ENCODE measurements at regions not wholly inside any gene's neighbourhood (a gene's known extent, or its start where the extent isn't known, plus 50 kb on each side); places are given as distances from the start of the nearest gene placed in this dataset.

GRCh38 chr12:105935981-105936380, 202.8 kb downstream of the NUAK1 start:
- Mint-ChIP-seq H3K36me3 (no peaks in the 10 kb centered on the region), H3K27ac (no peak overlapping the region), H3K4me1 (no peaks in the 10 kb centered on the region), H3K4me3 (no peak overlapping the region), H3K9me3 (peaks cover 0 to 4% (median 0%) of the 10 kb centered on the region in 7 donors), H3K27me3 (no peaks in the 10 kb centered on the region)
- ATAC-seq (ENCODE audit: low read depth in 2 of 2) (no peak), DNase-seq (no peak)
- no peaks in the 10 kb centered on the region for H3K36me3 ChIP-seq (ENCODE audit: control insufficient read depth, insufficient read depth, low read length)
- H3K4me1 ChIP-seq (ENCODE audit: control insufficient read depth, insufficient read depth, low read length, poor library complexity, severe bottlenecking) = no peaks in the 10 kb centered on the region
- no peak overlapping the region for H3K4me3 ChIP-seq (ENCODE audit: low read depth, low read length)
- H3K27me3 ChIP-seq (ENCODE audit: control insufficient read depth, insufficient read depth, low read length) = no peaks in the 10 kb centered on the region
- no peak overlapping the region for H3K27ac ChIP-seq (ENCODE audit: insufficient read depth, low read length, poor library complexity, severe bottlenecking)
- no peaks in the 10 kb centered on the region for H3K9me3 ChIP-seq (ENCODE audit: control insufficient read depth in 2 of 2, low read length in 2 of 2)

- no peak overlapping the region for H3K4me3 Mint-ChIP-seq
- no peaks in the 10 kb centered on the region for H3K27me3 Mint-ChIP-seq
- peaks cover 0 to 4% (median 0%) of the 10 kb centered on the region in 7 donors for H3K9me3 Mint-ChIP-seq
- no peak overlapping the region for H3K4me3 ChIP-seq (ENCODE audit: low read depth, low read length)
- H3K27ac ChIP-seq (ENCODE audit: insufficient read depth, low read length, poor library complexity, severe bottlenecking) = no peak overlapping the region
- no peaks in the 10 kb centered on the region for H3K4me1 ChIP-seq (ENCODE audit: control insufficient read depth, insufficient read depth, low read length, poor library complexity, severe bottlenecking)
- DNase-seq = no peak
- no peaks in the 10 kb centered on the region for H3K36me3 Mint-ChIP-seq
- no peaks in the 10 kb centered on the region for H3K4me1 Mint-ChIP-seq
- no peaks in the 10 kb centered on the region for H3K27me3 ChIP-seq (ENCODE audit: control insufficient read depth, insufficient read depth, low read length)
- no peak for ATAC-seq (ENCODE audit: low read depth in 2 of 2)
- H3K27ac Mint-ChIP-seq = no peak overlapping the region
- no peaks in the 10 kb centered on the region for H3K9me3 ChIP-seq (ENCODE audit: control insufficient read depth in 2 of 2, low read length in 2 of 2)
- no peaks in the 10 kb centered on the region for H3K36me3 ChIP-seq (ENCODE audit: control insufficient read depth, insufficient read depth, low read length)
These were observed 202.3 kb downstream of the NUAK1 start for GRCh38 chr12:105936496-105936895.

GRCh38 chr12:105937009-105937408, 201.7 kb downstream of the NUAK1 start:
- Mint-ChIP-seq H3K4me1 (no peaks in the 10 kb centered on the region), H3K4me3 (no peak overlapping the region), H3K27ac (no peak overlapping the region), H3K36me3 (no peaks in the 10 kb centered on the region), H3K9me3 (peaks cover 0 to 4% (median 0%) of the 10 kb centered on the region in 7 donors), H3K27me3 (no peaks in the 10 kb centered on the region)
- no peak for ATAC-seq (ENCODE audit: low read depth in 2 of 2)
- no peaks in the 10 kb centered on the region for H3K36me3 ChIP-seq (ENCODE audit: control insufficient read depth, insufficient read depth, low read length)
- no peak for DNase-seq
- H3K9me3 ChIP-seq (ENCODE audit: control insufficient read depth in 2 of 2, low read length in 2 of 2) = no peaks in the 10 kb centered on the region
- no peak overlapping the region for H3K27ac ChIP-seq (ENCODE audit: insufficient read depth, low read length, poor library complexity, severe bottlenecking)
- H3K4me1 ChIP-seq (ENCODE audit: control insufficient read depth, insufficient read depth, low read length, poor library complexity, severe bottlenecking) = no peaks in the 10 kb centered on the region
- no peaks in the 10 kb centered on the region for H3K27me3 ChIP-seq (ENCODE audit: control insufficient read depth, insufficient read depth, low read length)
- no peak overlapping the region for H3K4me3 ChIP-seq (ENCODE audit: low read depth, low read length)

- Mint-ChIP-seq H3K27ac (no peak overlapping the region), H3K4me1 (no peaks in the 10 kb centered on the region), H3K27me3 (no peaks in the 10 kb centered on the region), H3K36me3 (no peaks in the 10 kb centered on the region), H3K4me3 (no peak overlapping the region), H3K9me3 (peaks cover 0 to 3% (median 0%) of the 10 kb centered on the region in 7 donors)
- no peaks in the 10 kb centered on the region for H3K4me1 ChIP-seq (ENCODE audit: control insufficient read depth, insufficient read depth, low read length, poor library complexity, severe bottlenecking)
- no peaks in the 10 kb centered on the region for H3K27me3 ChIP-seq (ENCODE audit: control insufficient read depth, insufficient read depth, low read length)
- H3K4me3 ChIP-seq (ENCODE audit: low read depth, low read length) = no peak overlapping the region
- no peak overlapping the region for H3K27ac ChIP-seq (ENCODE audit: insufficient read depth, low read length, poor library complexity, severe bottlenecking)
- ATAC-seq (ENCODE audit: low read depth in 2 of 2) = no peak
- no peak for DNase-seq
- H3K9me3 ChIP-seq (ENCODE audit: control insufficient read depth in 2 of 2, low read length in 2 of 2) = no peaks in the 10 kb centered on the region
- H3K36me3 ChIP-seq (ENCODE audit: control insufficient read depth, insufficient read depth, low read length) = no peaks in the 10 kb centered on the region
These were observed 199.5 kb downstream of the NUAK1 start for GRCh38 chr12:105939181-105939721.

GRCh38 chr12:105942281-105942680, 196.5 kb downstream of the NUAK1 start:
- no peak overlapping the region for H3K27ac Mint-ChIP-seq

GRCh38 chr12:105943525-105943924, 195.2 kb downstream of the NUAK1 start:
- Histone ChIP-seq H3K27me3 (ENCODE audit: control insufficient read depth, insufficient read depth, low read length) (no peaks in the 10 kb centered on the region), H3K36me3 (ENCODE audit: control insufficient read depth, insufficient read depth, low read length) (no peaks in the 10 kb centered on the region), H3K4me3 (ENCODE audit: low read depth, low read length) (no peak overlapping the region), H3K9me3 (ENCODE audit: control insufficient read depth in 2 of 2, low read length in 2 of 2) (no peaks in the 10 kb centered on the region), H3K27ac (ENCODE audit: insufficient read depth, low read length, poor library complexity, severe bottlenecking) (no peak overlapping the region), H3K4me1 (ENCODE audit: control insufficient read depth, insufficient read depth, low read length, poor library complexity, severe bottlenecking) (no peaks in the 10 kb centered on the region)
- ATAC-seq (ENCODE audit: low read depth in 2 of 2) (no peak), DNase-seq (no peak)
- Mint-ChIP-seq H3K27me3 (no peaks in the 10 kb centered on the region), H3K27ac (no peak overlapping the region), H3K9me3 (peaks cover 0 to 6% (median 2%) of the 10 kb centered on the region in 7 donors), H3K4me3 (no peak overlapping the region), H3K4me1 (no peaks in the 10 kb centered on the region), H3K36me3 (no peaks in the 10 kb centered on the region)

More at GRCh38 chr12:105942281-105942680, 196.5 kb downstream of the NUAK1 start:
- Mint-ChIP-seq H3K27me3 (no peaks in the 10 kb centered on the region), H3K9me3 (peaks cover 0 to 6% (median 2%) of the 10 kb centered on the region in 7 donors), H3K36me3 (no peaks in the 10 kb centered on the region), H3K4me1 (no peaks in the 10 kb centered on the region), H3K4me3 (no peak overlapping the region)
- Histone ChIP-seq H3K27ac (ENCODE audit: insufficient read depth, low read length, poor library complexity, severe bottlenecking) (no peak overlapping the region), H3K4me3 (ENCODE audit: low read depth, low read length) (no peak overlapping the region), H3K4me1 (ENCODE audit: control insufficient read depth, insufficient read depth, low read length, poor library complexity, severe bottlenecking) (no peaks in the 10 kb centered on the region), H3K36me3 (ENCODE audit: control insufficient read depth, insufficient read depth, low read length) (no peaks in the 10 kb centered on the region), H3K27me3 (ENCODE audit: control insufficient read depth, insufficient read depth, low read length) (no peaks in the 10 kb centered on the region), H3K9me3 (ENCODE audit: control insufficient read depth in 2 of 2, low read length in 2 of 2) (no peaks in the 10 kb centered on the region)
- DNase-seq = no peak
- no peak for ATAC-seq (ENCODE audit: low read depth in 2 of 2)

GRCh38 chr12:105944628-105945027, 194.1 kb downstream of the NUAK1 start:
- Mint-ChIP-seq H3K4me3 (no peak overlapping the region), H3K9me3 (peaks cover 0 to 9% (median 3%) of the 10 kb centered on the region in 7 donors), H3K4me1 (no peaks in the 10 kb centered on the region), H3K27me3 (no peaks in the 10 kb centered on the region), H3K36me3 (no peaks in the 10 kb centered on the region), H3K27ac (no peak overlapping the region)
- H3K9me3 ChIP-seq (ENCODE audit: control insufficient read depth in 2 of 2, low read length in 2 of 2) = no peaks in the 10 kb centered on the region
- no peaks in the 10 kb centered on the region for H3K27me3 ChIP-seq (ENCODE audit: control insufficient read depth, insufficient read depth, low read length)
- no peaks in the 10 kb centered on the region for H3K4me1 ChIP-seq (ENCODE audit: control insufficient read depth, insufficient read depth, low read length, poor library complexity, severe bottlenecking)
- H3K27ac ChIP-seq (ENCODE audit: insufficient read depth, low read length, poor library complexity, severe bottlenecking) = no peak overlapping the region
- no peak overlapping the region for H3K4me3 ChIP-seq (ENCODE audit: low read depth, low read length)
- DNase-seq (no peak), ATAC-seq (ENCODE audit: low read depth in 2 of 2) (no peak)
- no peaks in the 10 kb centered on the region for H3K36me3 ChIP-seq (ENCODE audit: control insufficient read depth, insufficient read depth, low read length)

- ATAC-seq (ENCODE audit: low read depth in 2 of 2) = no peak
- H3K27ac Mint-ChIP-seq = no peak overlapping the region
- Histone ChIP-seq H3K27me3 (ENCODE audit: control insufficient read depth, insufficient read depth, low read length) (no peaks in the 10 kb centered on the region), H3K4me1 (ENCODE audit: control insufficient read depth, insufficient read depth, low read length, poor library complexity, severe bottlenecking) (no peaks in the 10 kb centered on the region), H3K4me3 (ENCODE audit: low read depth, low read length) (no peak overlapping the region), H3K9me3 (ENCODE audit: control insufficient read depth in 2 of 2, low read length in 2 of 2) (no peaks in the 10 kb centered on the region), H3K36me3 (ENCODE audit: control insufficient read depth, insufficient read depth, low read length) (no peaks in the 10 kb centered on the region), H3K27ac (ENCODE audit: insufficient read depth, low read length, poor library complexity, severe bottlenecking) (no peak overlapping the region)
- H3K27me3 Mint-ChIP-seq = no peaks in the 10 kb centered on the region
- H3K36me3 Mint-ChIP-seq = no peaks in the 10 kb centered on the region
- no peaks in the 10 kb centered on the region for H3K4me1 Mint-ChIP-seq
- H3K9me3 Mint-ChIP-seq = peaks cover 0 to 9% (median 3%) of the 10 kb centered on the region in 7 donors
- no peak overlapping the region for H3K4me3 Mint-ChIP-seq
- no peak for DNase-seq
These were observed 192.9 kb downstream of the NUAK1 start for GRCh38 chr12:105945880-105946279.

All from CD4-positive, CD25-positive, alpha-beta regulatory T cell (primary cell).